Progenitor cell of endocrine pancreas (in vitro differentiated cells): ENCODE measurements at regions not wholly inside any gene's neighbourhood (a gene's known extent, or its start where the extent isn't known, plus 50 kb on each side); places are given as distances from the start of the nearest gene placed in this dataset.

Source experiments
- DNase-seq: peaks from one replicate; pipeline ENCODE4 v3.0.0; 2021; ENCODE audit warnings: low spot score; ENCODE audit not compliant: unreplicated experiment
- H3K27ac Mint-ChIP-seq: 2 replicates; pipeline ENCODE4 v1.8.0; 2021; ENCODE audit warnings: mild to moderate bottlenecking, moderate library complexity, mixed read lengths
- H3K27me3 Mint-ChIP-seq: 2 replicates; pipeline ENCODE4 v1.8.0; 2021; ENCODE audit warnings: mixed read lengths
- H3K36me3 Mint-ChIP-seq: 2 replicates; pipeline ENCODE4 v1.8.0; 2022; ENCODE audit warnings: mixed read lengths; ENCODE audit not compliant: insufficient read depth
- H3K4me1 Mint-ChIP-seq: 2 replicates; pipeline ENCODE4 v1.8.0; 2021; ENCODE audit warnings: low read depth, mixed read lengths
- H3K4me3 Mint-ChIP-seq: 2 replicates; pipeline ENCODE4 v1.8.0; 2021; ENCODE audit warnings: low read depth, mild to moderate bottlenecking, moderate library complexity, mixed read lengths
- H3K9me3 Mint-ChIP-seq: 2 replicates; pipeline ENCODE4 v1.8.0; 2021; ENCODE audit warnings: low read depth, mixed read lengths
- TF ChIP-seq, protein P1 (sequence below): fragments of 200-600 bp; sonication (generic); IDR thresholded peaks from one replicate; pipeline ENCODE4 v1.5.0; 2021; ENCODE audit warnings: antibody characterized with exemption, mild to moderate bottlenecking; ENCODE audit not compliant: unreplicated experiment

GRCh38 chr12:90292183-90292582 lies 583.5 kb upstream of the ATP2B1 start:
- TF ChIP-seq, protein P1, sequence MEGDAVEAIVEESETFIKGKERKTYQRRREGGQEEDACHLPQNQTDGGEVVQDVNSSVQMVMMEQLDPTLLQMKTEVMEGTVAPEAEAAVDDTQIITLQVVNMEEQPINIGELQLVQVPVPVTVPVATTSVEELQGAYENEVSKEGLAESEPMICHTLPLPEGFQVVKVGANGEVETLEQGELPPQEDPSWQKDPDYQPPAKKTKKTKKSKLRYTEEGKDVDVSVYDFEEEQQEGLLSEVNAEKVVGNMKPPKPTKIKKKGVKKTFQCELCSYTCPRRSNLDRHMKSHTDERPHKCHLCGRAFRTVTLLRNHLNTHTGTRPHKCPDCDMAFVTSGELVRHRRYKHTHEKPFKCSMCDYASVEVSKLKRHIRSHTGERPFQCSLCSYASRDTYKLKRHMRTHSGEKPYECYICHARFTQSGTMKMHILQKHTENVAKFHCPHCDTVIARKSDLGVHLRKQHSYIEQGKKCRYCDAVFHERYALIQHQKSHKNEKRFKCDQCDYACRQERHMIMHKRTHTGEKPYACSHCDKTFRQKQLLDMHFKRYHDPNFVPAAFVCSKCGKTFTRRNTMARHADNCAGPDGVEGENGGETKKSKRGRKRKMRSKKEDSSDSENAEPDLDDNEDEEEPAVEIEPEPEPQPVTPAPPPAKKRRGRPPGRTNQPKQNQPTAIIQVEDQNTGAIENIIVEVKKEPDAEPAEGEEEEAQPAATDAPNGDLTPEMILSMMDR, result no peak
- Mint-ChIP-seq H3K27ac (no peak overlapping the region), H3K27me3 (no peaks in the 10 kb centered on the region)

DNA sequence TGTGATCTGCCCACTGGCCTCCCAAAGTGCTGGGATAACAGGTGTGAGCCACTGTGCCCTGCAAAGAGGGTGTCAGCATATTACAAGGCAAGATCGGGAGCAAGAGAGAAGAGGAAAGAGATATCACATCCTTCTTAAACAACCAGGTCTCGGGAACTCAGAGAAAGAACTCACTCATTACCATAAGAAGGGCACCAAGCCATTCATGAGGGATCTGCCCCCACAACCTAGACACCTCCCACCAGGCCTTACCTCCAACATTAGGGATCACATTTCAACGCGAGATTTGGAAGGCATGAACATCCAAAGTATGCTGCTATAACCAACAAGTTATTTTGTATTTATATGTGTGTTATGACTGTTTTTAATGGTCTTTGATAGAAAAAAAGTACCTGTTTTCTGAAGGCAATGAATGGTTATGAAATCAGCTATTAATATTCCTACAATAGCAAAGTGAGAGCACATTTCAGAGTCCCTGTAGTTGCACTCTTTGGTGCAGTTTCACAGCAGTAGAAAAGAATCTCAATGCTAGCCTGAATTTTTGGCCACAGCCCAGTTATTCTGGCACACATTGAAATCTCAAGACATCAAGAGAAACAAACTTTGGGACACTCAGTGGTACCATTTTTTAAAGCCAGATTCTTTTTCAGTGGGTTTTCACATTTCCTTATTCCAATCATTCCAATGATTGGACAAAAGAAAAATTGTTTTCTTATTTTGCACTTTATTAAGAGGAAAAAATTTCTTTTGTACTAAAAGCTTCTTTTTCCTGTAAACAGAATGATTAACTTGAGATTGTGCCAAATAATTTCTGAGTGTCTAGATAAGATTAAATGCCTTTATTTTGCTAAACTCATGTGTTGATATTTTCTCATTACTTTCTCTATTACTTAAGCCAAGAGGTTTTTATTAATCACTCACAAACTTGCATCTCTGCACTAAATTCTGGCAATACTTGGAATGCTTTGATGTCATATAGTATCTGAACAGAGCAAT lies 582.6 kb upstream of the ATP2B1 start:
- Mint-ChIP-seq H3K4me3 (no peak overlapping the region), H3K27me3 (no peaks in the 10 kb centered on the region), H3K9me3 (peaks cover 15% of the 10 kb centered on the region), H3K27ac (no peak overlapping the region), H3K36me3 (peaks cover 1% of the 10 kb centered on the region), H3K4me1 (no peaks in the 10 kb centered on the region)
- DNase-seq, result no peak
- TF ChIP-seq, protein P1, result no peak

More at GRCh38 chr12:90292183-90292582, 583.5 kb upstream of the ATP2B1 start:
- Mint-ChIP-seq H3K36me3 (peaks cover 1% of the 10 kb centered on the region), H3K4me1 (no peaks in the 10 kb centered on the region), H3K9me3 (peaks cover 15% of the 10 kb centered on the region), H3K4me3 (no peak overlapping the region)
- DNase-seq, result no peak

DNA sequence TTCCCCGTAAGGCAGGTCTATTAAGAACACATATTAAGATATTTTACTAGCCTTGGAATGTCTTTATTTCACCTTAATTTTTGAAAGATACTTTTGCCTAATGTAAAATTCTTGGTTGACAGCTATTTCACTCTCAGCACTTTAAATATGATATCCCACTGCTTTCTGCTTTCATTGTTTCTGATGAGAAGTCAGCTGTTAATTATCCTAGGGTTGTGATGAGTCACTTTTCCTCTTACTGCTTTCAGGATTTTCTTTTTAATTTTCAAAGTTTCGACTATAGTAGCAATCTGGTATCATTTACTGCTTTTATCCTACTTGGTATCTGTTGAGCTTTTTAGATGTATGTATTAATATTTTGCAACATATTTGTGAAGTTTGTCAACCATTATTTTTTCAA lies 578.9 kb upstream of the ATP2B1 start:
- TF ChIP-seq, protein P1, result no peak
- DNase-seq, result no peak
- peaks cover 31% of the 10 kb centered on the region for H3K9me3 Mint-ChIP-seq
- no peak overlapping the region for H3K4me3 Mint-ChIP-seq
- H3K27me3 Mint-ChIP-seq, result no peaks in the 10 kb centered on the region
- no peak overlapping the region for H3K27ac Mint-ChIP-seq
- H3K4me1 Mint-ChIP-seq, result no peaks in the 10 kb centered on the region
- peaks cover 1% of the 10 kb centered on the region for H3K36me3 Mint-ChIP-seq

DNA sequence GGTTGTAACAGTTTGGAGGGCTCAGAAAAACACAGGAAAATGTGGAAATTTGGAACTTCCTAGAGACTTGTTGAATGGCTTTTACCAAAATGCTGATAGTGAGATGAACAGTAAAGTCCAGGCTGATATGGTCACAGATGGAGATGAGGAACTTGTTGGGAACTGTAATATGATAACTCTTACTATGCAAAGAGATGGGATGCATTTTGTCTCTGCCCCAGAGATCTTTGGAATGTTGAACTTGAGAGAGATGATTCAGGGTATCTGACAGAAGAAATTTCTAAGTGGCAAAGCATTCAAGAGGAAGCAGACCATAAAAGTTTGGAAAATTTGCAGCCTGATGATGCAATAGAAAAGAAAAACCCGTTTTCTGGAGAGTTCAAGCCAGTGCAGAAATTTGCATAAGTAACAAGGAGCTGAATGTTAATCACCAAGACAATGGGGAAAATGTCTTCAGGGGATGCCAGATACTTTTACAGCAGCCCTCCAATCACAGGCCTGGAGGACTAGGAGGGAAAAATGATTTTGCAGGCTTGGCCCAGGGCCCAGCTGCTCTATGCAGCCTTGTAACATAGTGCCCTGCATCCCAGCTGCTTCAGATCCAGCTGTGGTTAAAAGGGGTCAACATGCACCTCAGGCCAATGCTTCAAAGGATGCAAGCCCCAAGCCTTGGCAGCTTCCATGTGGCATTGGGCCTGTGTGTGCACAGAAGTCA lies 572.7 kb upstream of the ATP2B1 start:
- no peaks in the 10 kb centered on the region for H3K27me3 Mint-ChIP-seq

More for the DNA sequence above, 572.7 kb upstream of the ATP2B1 start:
- Mint-ChIP-seq H3K4me1 (no peaks in the 10 kb centered on the region), H3K4me3 (no peak overlapping the region), H3K9me3 (peaks cover 35% of the 10 kb centered on the region), H3K27ac (no peak overlapping the region), H3K36me3 (peaks cover 3% of the 10 kb centered on the region)
- TF ChIP-seq, protein P1, result no peak
- no peak for DNase-seq
